GM21786 (cell line): ENCODE measurements at regions not wholly inside any gene's neighbourhood (a gene's known extent, or its start where the extent isn't known, plus 50 kb on each side); places are given as distances from the start of the nearest gene placed in this dataset.
"Not testable (repeated sequence)": the region's sequence is repeated elsewhere in the genome, so short reads cannot be mapped to it uniquely, and the experiment has no call there.

Experiments
- ATAC-seq: cut with Tn5 transposase; IDR thresholded peaks from one replicate; pipeline ENCODE4 v1.9.1; 2021; ENCODE audit not compliant: unreplicated experiment

- ATAC-seq = no peak
Measured at GRCh38 chr18:10114717-10115463, 201.1 kb downstream of the VAPA start.

DNA sequence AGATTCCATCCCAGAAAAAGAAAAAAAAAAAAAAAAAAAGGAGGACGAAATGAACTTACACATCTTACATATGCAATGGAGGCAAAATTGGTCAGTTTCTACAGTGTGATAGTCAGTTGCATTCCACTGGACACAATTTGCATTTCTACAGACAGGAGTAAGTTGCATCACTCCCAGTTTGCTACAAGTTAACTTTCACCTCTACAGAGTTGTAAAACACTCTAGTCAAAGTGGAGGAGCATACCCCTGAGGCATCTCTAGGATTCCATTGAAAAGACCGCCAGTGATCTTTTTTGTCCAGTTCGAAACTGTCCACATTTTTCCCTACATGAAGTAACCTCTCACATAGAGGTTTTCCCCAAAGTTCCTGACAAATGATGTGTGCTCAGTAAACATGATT lies 202.8 kb downstream of the VAPA start:
- no peak for ATAC-seq

GRCh38 chr18:10119528-10119927 lies 205.7 kb downstream of the VAPA start:
- no peak for ATAC-seq

GRCh38 chr18:10119991-10120390 lies 206.2 kb downstream of the VAPA start:
- ATAC-seq = no peak

DNA sequence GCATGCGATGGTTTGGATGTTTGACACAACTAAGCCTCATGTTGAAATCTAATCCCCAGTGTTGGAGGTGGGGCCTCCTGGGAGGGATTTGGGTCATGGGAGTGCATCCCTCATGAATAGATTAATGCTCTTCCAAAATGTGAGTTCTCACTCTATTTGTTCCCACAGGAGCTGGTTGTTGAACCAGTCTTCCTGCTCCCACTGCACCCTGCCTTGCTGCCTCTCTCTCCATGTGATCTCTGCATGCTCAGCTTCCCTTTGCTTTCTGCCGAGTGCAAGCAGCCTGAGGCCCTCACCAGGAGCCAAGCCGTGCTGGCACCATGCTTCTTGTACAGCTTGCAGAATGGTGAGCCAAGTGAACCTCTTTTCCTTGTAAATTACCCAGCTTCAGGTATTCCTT lies 206.8 kb downstream of the VAPA start:
- no peak for ATAC-seq

DNA sequence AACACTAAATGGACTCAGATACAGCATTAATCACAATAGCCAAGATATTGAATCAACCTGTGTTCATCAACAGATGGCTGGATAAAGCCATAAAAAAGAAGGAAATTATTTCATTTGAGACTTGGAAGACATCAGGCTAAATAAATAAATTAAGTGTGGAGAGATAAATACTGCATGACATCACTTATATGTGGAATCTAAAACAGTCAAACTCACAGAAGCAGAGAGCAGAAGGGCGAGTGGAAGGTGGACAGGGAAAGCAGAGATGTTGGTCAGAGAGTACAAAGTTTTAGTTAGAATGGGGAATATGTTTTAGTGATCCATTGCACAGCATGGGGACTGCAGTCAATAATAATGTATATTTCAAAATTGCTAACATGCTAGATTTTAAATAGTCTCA lies 207.2 kb downstream of the VAPA start:
- ATAC-seq = no peak

GRCh38 chr18:10121786-10122515 lies 208.1 kb downstream of the VAPA start:
- ATAC-seq = no peak

- no peak for ATAC-seq
Measured at GRCh38 chr18:10122988-10123950, 209.5 kb downstream of the VAPA start.

DNA sequence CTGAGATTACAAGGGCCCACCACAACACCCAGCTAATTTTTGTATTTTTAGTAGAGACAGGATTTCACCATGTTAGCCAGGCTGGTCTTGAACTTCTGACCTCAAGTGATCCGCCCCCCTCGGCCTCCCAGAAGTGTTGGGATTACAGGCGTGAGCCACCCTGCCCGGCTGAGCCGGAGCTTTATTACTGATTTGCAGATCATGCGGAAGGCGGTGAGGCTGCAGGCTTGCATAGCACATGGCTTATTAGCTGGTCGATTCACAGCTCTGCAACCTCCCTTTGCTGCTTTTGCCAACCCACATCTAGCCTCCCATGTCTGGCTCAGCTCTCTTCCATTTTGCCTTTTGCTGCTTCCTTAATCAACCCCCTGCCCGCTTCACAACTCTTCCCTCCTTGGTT lies 210.3 kb downstream of the VAPA start:
- no peak for ATAC-seq

DNA sequence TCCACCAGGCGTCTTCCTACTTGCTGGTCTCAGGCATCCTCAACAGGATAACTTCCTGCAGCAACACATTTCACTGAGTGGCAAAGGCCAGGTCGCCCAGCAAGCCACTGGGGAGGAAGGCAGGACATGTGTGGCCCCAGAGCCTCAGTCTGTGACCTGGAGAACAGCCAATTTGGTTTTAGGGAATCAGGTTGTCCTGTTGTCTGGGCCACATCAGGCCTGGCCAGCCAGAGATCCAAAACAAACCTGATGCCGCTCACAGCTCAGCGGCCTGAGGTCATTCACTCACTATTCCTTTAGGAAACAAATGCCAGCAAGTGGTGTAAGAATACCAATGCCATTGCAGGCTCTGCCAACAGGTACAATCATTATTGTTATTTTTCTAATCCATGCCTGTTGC lies 210.7 kb downstream of the VAPA start:
- no peak for ATAC-seq

DNA sequence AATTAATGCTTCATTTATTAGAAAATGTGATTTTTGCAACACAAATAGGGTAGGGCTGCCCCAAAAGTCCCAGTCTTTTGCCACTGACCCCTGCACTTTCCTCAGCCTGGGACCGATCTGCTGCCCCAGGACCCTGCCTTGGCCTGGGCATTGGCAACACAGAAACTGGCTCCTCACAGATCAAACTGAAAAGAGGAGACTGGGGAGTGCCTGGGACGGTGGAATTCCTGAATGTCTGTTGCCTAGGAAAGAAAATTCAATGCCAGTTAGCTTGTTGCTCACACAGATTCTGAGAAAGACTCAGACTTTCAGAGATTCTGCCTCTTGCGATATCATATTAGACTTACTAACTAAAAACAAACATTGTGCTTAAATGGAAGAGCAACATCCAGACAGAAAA lies 211.2 kb downstream of the VAPA start:
- ATAC-seq = no peak

GRCh38 chr18:10127729-10128128 lies 213.9 kb downstream of the VAPA start:
- no peak for ATAC-seq

DNA sequence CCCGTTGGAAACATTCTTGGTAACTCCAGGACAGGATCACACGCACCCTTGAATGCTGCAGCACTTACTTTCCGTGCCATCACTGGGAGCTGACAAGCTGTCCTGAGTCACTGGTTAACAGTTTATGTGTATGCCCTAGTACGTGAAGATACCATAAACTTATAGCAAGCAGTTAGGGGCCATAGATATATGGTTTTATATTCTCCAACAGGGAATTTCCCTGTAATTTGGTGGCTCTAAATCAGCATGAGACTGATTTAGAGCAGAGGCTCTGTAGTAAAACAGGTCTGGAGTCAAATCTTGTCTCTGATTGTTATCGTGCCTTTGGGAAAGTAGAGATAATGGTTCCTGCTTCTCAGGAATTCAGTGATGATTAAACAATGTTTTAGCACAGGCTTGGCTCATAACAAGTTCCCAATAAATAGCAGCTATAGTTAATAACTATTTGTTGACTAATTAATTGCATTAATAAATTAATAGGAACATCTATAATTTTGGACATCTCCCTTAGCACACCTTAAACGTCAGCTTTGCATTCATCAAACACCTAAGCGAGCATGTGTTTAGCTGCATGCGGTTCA lies 215.2 kb downstream of the VAPA start:
- ATAC-seq = no peak

DNA sequence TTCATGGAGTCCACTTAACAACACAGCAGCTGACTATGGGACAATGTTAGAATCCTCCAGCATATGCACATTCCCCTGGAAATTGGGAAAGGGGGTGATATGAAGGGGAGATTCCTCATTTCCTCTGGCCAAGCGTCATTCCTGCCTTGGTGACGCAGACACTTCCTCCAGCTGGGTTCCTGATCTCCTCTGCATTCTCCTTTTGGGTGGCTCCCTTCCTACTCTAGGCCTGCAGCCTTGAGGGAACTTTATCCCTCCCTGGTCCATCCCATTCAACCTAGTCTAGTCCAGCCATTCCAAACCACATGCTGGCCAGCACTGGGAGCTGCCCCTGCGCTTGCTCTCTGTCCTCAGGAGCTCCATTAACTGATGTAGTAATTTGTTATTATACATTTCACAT lies 216.8 kb downstream of the VAPA start:
- no peak for ATAC-seq

GRCh38 chr18:10131081-10131459 lies 217.3 kb downstream of the VAPA start:
- no peak for ATAC-seq

DNA sequence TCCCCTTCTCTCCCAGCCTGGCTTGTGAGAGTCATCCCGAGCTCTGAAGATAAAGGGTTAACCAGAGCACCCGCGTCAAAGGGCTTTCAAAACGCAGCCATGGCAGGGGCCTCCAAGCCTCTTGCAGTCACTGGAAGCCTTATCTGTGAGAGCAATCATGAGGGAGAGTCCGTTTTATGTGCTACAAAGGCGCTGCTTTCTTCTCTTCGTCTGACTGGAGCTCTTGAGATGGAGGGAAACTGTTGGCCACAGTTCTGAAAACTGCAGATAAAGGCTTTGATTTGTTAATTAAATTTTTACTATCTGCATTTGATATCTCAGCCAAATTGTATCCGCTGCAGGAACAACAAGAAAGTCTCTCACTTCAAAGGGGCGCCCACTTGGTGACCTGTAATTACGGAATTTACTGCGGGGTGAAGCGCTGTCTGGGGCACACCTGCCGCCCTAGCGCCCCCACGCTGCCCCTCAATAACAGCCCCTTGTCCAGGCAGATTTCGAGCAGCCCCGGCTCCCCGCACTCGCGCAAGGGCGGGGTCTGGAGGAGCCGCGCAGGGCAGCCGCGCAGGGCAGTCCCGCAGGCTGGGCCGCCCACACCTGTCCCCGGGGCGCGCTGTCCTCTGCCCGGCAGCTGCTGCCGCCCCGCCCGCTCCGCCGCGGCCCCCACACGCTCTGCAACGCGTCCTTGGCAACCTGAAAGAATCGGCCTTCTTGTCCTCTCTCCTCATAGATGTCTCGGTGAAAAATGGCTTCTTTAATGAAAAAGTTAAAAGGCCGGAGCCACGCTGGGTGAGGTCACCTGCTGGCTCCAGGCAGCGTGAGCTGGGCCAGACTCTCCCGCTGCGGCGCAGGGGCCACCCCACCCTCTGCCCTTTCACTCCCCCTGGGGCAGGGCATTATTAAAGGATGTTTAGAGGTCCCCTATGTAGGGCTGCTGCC lies 217.9 kb downstream of the VAPA start:
- no peak for ATAC-seq

DNA sequence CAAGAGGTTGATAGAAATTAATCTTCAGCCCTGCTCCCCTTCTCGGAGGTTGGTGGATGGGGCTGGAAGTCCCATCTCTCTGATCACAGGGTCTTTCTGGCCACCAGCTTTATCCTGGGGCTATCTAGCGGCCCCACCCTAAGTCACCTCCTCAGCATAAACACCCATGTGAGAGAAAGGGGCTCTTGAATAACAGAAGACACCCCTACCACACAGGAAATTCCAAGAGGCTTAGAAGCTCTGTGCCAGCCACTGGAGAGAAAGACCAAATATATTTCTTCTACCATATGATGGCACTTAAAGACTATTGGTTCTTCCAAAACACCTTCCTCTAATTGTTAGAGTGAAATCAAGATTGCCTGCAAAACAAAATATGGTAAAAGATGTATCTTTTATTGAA lies 219.7 kb downstream of the VAPA start:
- no peak for ATAC-seq

- no peak for ATAC-seq
Measured at GRCh38 chr18:10134204-10134603, 220.4 kb downstream of the VAPA start.

DNA sequence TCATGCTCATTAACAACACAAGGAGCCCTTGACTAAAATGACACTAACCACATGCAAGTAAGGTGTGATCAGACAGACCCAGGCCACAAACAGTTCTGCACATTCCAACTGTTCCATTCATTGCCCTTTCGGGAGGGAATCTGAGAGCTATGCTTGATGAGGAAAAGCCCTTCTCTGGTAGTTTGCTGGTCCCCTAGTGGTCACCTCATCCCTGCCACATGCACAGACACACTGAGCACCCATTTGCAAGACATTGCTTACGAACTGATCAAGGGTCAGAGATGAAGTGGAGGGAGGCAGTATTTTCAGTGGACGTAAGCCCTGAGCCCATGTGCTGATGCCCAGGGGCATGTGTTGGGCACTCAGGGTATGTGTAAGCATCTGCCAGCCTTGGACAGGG lies 220.9 kb downstream of the VAPA start:
- ATAC-seq = not testable (repeated sequence)

DNA sequence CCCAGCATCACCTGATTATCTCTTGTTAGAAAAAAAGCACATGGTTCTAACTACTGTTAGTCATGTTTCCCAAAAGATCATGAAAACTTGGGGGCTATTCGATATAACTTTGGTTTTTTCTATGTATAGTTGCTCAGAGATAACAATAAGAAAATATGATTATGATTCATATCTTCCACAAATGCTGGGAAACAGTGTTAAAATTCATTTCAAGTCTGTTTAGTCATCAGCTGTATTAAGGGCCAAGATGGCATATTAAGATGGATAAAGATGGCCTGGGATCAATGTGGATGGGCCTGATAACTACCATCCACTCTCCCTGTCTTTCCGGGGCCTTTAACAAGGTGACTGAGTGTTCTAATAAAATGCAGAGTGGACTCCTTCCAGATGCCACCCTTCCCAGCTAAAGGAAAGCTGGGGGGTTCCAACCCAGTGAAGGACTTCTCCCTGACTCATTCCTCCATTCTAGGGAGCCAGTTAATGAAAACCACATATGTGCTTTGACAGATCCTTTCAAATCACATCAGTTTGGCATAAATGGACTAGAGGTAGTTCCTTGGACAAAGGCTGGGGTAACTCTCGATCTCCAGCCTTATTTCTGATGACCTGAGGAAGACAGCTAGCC lies 221.6 kb downstream of the VAPA start:
- ATAC-seq = no peak
